IMR-90 (cell line): ENCODE measurements at regions not wholly inside any gene's neighbourhood (a gene's known extent, or its start where the extent isn't known, plus 50 kb on each side); places are given as distances from the start of the nearest gene placed in this dataset.

Experiments used
- ATAC-seq: fragments of 200-7000 bp; cut with Tn5 transposase; 2 replicates; pipeline ENCODE4 v1.9.1; 2020; ENCODE audit warnings: low read depth, mild to moderate bottlenecking, moderate library complexity
- BruUV-seq: library from RNA; stranded (reverse); fragments of 400-500 nt; replicated peaks from 2 replicates; lab custom pipeline; 2021; lab: Mats Ljungman, UMichigan
- CTCF ChIA-PET: fragments of 300-600 bp; formaldehyde crosslinking; extraction: SDS; loops from one replicate; lab custom pipeline; 2021; ENCODE audit warnings: antibody characterized with exemption; lab: Yijun Ruan, JAX
- POLR2A ChIA-PET: fragments of 300-600 bp; sonication (Branson Sonifier 250); formaldehyde crosslinking; loops from one replicate; lab custom pipeline; 2022; ENCODE audit warnings: antibody characterized with exemption; ENCODE audit not compliant: unreplicated experiment; lab: Charles Lee
- DNase-seq: peaks from one replicate; pipeline ENCODE4 v3.0.0; 2013
- H2AFZ ChIP-seq: replicated peaks from 2 replicates; pipeline ENCODE3; 2013; ENCODE audit warnings: low read length, mild to moderate bottlenecking; ENCODE audit not compliant: poor library complexity
- H2AK5ac ChIP-seq: 2 replicates; pipeline ENCODE4 v1.6.1; 2013; ENCODE audit warnings: low read depth, low read length, inconsistent platforms
- H2AK9ac ChIP-seq: replicated peaks from 2 replicates; pipeline ENCODE3; 2013; ENCODE audit warnings: mild to moderate bottlenecking, low read depth, low read length, moderate library complexity; ENCODE audit not compliant: poor library complexity
- H2BK120ac ChIP-seq: 2 replicates; pipeline ENCODE4 v1.6.1; 2013; ENCODE audit warnings: low read depth, low read length, inconsistent platforms
- H2BK15ac ChIP-seq: 3 replicates; pipeline ENCODE4 v1.6.1; 2013; ENCODE audit warnings: low read depth, low read length, inconsistent platforms
- H2BK20ac ChIP-seq: 2 replicates; pipeline ENCODE4 v1.6.1; 2013; ENCODE audit warnings: low read depth, mild to moderate bottlenecking, inconsistent platforms, low read length, moderate library complexity
- H2BK5ac ChIP-seq: 2 replicates; pipeline ENCODE4 v1.6.1; 2013; ENCODE audit warnings: mild to moderate bottlenecking, low read depth, low read length, inconsistent platforms; ENCODE audit not compliant: poor library complexity, severe bottlenecking
- H3K14ac ChIP-seq: replicated peaks from 2 replicates; pipeline ENCODE4 v1.6.1; 2013; ENCODE audit warnings: low read depth, low read length, inconsistent platforms
- H3K18ac ChIP-seq: 2 replicates; pipeline ENCODE4 v1.6.1; 2013; ENCODE audit warnings: low read depth, low read length, control low read depth
- H3K23ac ChIP-seq: 2 replicates; pipeline ENCODE4 v1.6.1; 2013; ENCODE audit warnings: low read depth, low read length, inconsistent platforms
- H3K27ac ChIP-seq: 2 replicates; pipeline ENCODE4 v1.5.1; 2013; ENCODE audit warnings: mild to moderate bottlenecking, control low read depth, low read length; ENCODE audit not compliant: insufficient read depth
- H3K27me3 ChIP-seq: 2 replicates; pipeline ENCODE4 v1.6.1; 2013; ENCODE audit warnings: low read length; ENCODE audit not compliant: control insufficient read depth, insufficient read depth
- H3K36me3 ChIP-seq: 2 replicates; pipeline ENCODE4 v1.6.1; 2013; ENCODE audit warnings: low read length, mixed read lengths; ENCODE audit not compliant: control insufficient read depth, insufficient read depth
- H3K4ac ChIP-seq: 2 replicates; pipeline ENCODE4 v1.6.1; 2013; ENCODE audit warnings: low read depth, low read length, inconsistent platforms
- H3K4me1 ChIP-seq: 2 replicates; pipeline ENCODE4 v1.6.1; 2013; ENCODE audit warnings: low read length, mixed read lengths; ENCODE audit not compliant: control insufficient read depth, insufficient read depth
- H3K4me2 ChIP-seq: 2 replicates; pipeline ENCODE4 v1.6.1; 2013; ENCODE audit warnings: low read depth, mild to moderate bottlenecking, control low read depth, low read length, moderate library complexity
- H3K4me3 ChIP-seq: 2 replicates; pipeline ENCODE4 v1.5.1; 2013; ENCODE audit warnings: low read depth, mild to moderate bottlenecking, control low read depth, low read length, moderate library complexity; ENCODE audit not compliant: insufficient read depth
- H3K56ac ChIP-seq: 2 replicates; pipeline ENCODE4 v1.6.1; 2013; ENCODE audit warnings: low read length, inconsistent platforms; ENCODE audit not compliant: insufficient read depth; ENCODE audit errors: extremely low read depth
- H3K79me1 ChIP-seq, 2 experiments: 2 replicates each; pipeline ENCODE4 v1.6.1; 2013; ENCODE audit warnings: low read length in 2 of 2, inconsistent platforms in 1 of 2, low read depth in 1 of 2
- H3K9ac ChIP-seq: 2 replicates; pipeline ENCODE4 v1.6.1; 2013; ENCODE audit warnings: low read depth, low read length, control low read depth
- H3K9me1 ChIP-seq: 2 replicates; pipeline ENCODE4 v1.6.1; 2013; ENCODE audit warnings: low read length, inconsistent platforms; ENCODE audit not compliant: insufficient read depth
- H3K9me3 ChIP-seq: 2 replicates; pipeline ENCODE4 v1.6.1; 2013; ENCODE audit warnings: low read length; ENCODE audit not compliant: control insufficient read depth, insufficient read depth
- H4K20me1 ChIP-seq: 2 replicates; pipeline ENCODE4 v1.6.1; 2013; ENCODE audit warnings: low read length, inconsistent platforms; ENCODE audit not compliant: insufficient read depth
- H4K5ac ChIP-seq: 2 replicates; pipeline ENCODE4 v1.6.1; 2013; ENCODE audit warnings: mild to moderate bottlenecking, low read depth, low read length, control low read depth
- H4K8ac ChIP-seq, 2 experiments: 2 replicates each; pipeline ENCODE4 v1.6.1; 2013; ENCODE audit warnings: low read depth in 2 of 2, low read length in 2 of 2, control low read depth in 1 of 2, inconsistent platforms in 1 of 2
- H4K91ac ChIP-seq: 2 replicates; pipeline ENCODE4 v1.6.1; 2013; ENCODE audit warnings: low read depth, low read length, inconsistent platforms; ENCODE audit not compliant: insufficient read depth
- BHLHE40 ChIP-seq: fragments of 150-350 bp; IDR thresholded peaks from 2 replicates; pipeline ENCODE4 v1.6.1; 2016; ENCODE audit warnings: mild to moderate bottlenecking, low read depth, low read length
- CEBPB ChIP-seq: IDR thresholded peaks from 2 replicates; pipeline ENCODE4 v1.6.1; 2012; ENCODE audit warnings: low read depth, low read length, improper control_type of control experiment
- CHD1 ChIP-seq: IDR thresholded peaks from 2 replicates; pipeline ENCODE4 v1.6.1; 2012; ENCODE audit warnings: low read depth, low read length, improper control_type of control experiment
- ELK1 ChIP-seq: fragments of 150-350 bp; IDR thresholded peaks from 2 replicates; pipeline ENCODE4 v1.6.1; 2016; ENCODE audit warnings: low read depth, mild to moderate bottlenecking, low read length, moderate library complexity, borderline replicate concordance
- FOS ChIP-seq: fragments of 150-350 bp; IDR thresholded peaks from 2 replicates; pipeline ENCODE4 v1.6.1; 2016; ENCODE audit warnings: low read depth, low read length
- MAFK ChIP-seq: IDR thresholded peaks from 2 replicates; pipeline ENCODE4 v1.6.1; 2012; ENCODE audit warnings: low read depth, low read length, improper control_type of control experiment
- MAZ ChIP-seq: IDR thresholded peaks from 2 replicates; pipeline ENCODE4 v1.6.1; 2012; ENCODE audit warnings: low read depth, mild to moderate bottlenecking, low read length, improper control_type of control experiment, moderate library complexity, borderline replicate concordance
- MXI1 ChIP-seq: IDR thresholded peaks from 2 replicates; pipeline ENCODE4 v1.6.1; 2012; ENCODE audit warnings: low read depth, mild to moderate bottlenecking, low read length, moderate library complexity, borderline replicate concordance
- NFE2L2 ChIP-seq: fragments of 150-350 bp; IDR thresholded peaks from 2 replicates; pipeline ENCODE4 v1.6.1; 2016; ENCODE audit warnings: low read depth, mild to moderate bottlenecking, low read length
- POLR2A ChIP-seq: IDR thresholded peaks from 2 replicates; pipeline ENCODE4 v1.6.1; 2012; ENCODE audit warnings: mild to moderate bottlenecking, low read depth, low read length
- RAD21 ChIP-seq: IDR thresholded peaks from 2 replicates; pipeline ENCODE4 v1.6.1; 2012; ENCODE audit warnings: low read length, improper control_type of control experiment
- RCOR1 ChIP-seq: IDR thresholded peaks from 2 replicates; pipeline ENCODE4 v1.6.1; 2012; ENCODE audit warnings: mild to moderate bottlenecking, low read length, improper control_type of control experiment; ENCODE audit not compliant: insufficient replicate concordance
- RFX5 ChIP-seq: IDR thresholded peaks from 2 replicates; pipeline ENCODE4 v1.8.0; 2012; ENCODE audit warnings: low read depth, mild to moderate bottlenecking, low read length, moderate library complexity
- SMC3 ChIP-seq: fragments of 150-350 bp; IDR thresholded peaks from 2 replicates; pipeline ENCODE4 v1.6.1; 2016; ENCODE audit warnings: low read depth, mild to moderate bottlenecking, antibody characterized with exemption, low read length, moderate library complexity
- WGBS, 2 experiments: methylation state at CpG; one replicate each; pipeline versions ENCODE4 v1.1.5 to v1.1.7; 2013; ENCODE audit warnings: missing lambda C conversion rate in 2 of 2; ENCODE audit not compliant: insufficient read length in 1 of 2; ENCODE audit errors: extremely low coverage in 2 of 2; 5-methylcytosine and 5-hydroxymethylcytosine counted together
- dilution Hi-C: fragments of 300-500 bp; cut with HindIII; formaldehyde crosslinking; loops from one replicate; pipeline ENCODE4 v1.14.3; 2018; ENCODE audit warnings: low sequenced_read_pairs; ENCODE audit not compliant: unreplicated experiment
- in situ Hi-C: fragments of 300-500 bp; cut with MboI; formaldehyde crosslinking; loops from 3 replicates; pipeline ENCODE4 v1.14.3; 2019; ENCODE audit warnings: low sequenced_read_pairs, inconsistent platforms, mixed read lengths
- intact Hi-C: fragments of 100-400 bp; cut with micrococcal nuclease; formaldehyde crosslinking; loops from 2 replicates; pipeline ENCODE4 v1.10.0; 2022
- TF ChIP-seq, protein P1 (sequence below): fragments of 150-350 bp; IDR thresholded peaks from 2 replicates; pipeline ENCODE4 v1.6.1; 2017; ENCODE audit warnings: mild to moderate bottlenecking, antibody characterized with exemption, low read length, low read depth
- TF ChIP-seq, protein P2 (sequence below): conservative IDR thresholded peaks from 2 replicates; pipeline ENCODE4 v1.5.1; 2012; ENCODE audit warnings: mild to moderate bottlenecking, low read depth, low read length, improper control_type of control experiment

- POLR2A ChIA-PET: no interaction called here
Measured at GRCh38 chr6:169384291-169384690, 130.6 kb upstream of the THBS2 start.

More at GRCh38 chr6:169384291-169384690, 130.6 kb upstream of the THBS2 start:
- no peak overlapping the region for H4K8ac ChIP-seq
- H2AK5ac ChIP-seq: no peak overlapping the region; the same call in 1 of the 2 replicates
- H2AFZ ChIP-seq: no peak overlapping the region
- no peak overlapping the region for H3K18ac ChIP-seq
- in situ Hi-C loops: no loop called here
- H3K23ac ChIP-seq: no peak overlapping the region
- H2BK20ac ChIP-seq: no peak overlapping the region
- H3K27ac ChIP-seq: no peak overlapping the region
- peaks cover 2% of the 10 kb centered on the region; the same call in 1 of the 2 replicates for H3K4me1 ChIP-seq
- no peak overlapping the region for H2BK5ac ChIP-seq
- peaks cover 2% of the 10 kb centered on the region; the same call in 1 of the 2 replicates for H3K27me3 ChIP-seq
- no peaks in the 10 kb centered on the region for H3K79me1 ChIP-seq
- no peaks in the 10 kb centered on the region for H3K36me3 ChIP-seq
- no peak overlapping the region for H3K4me3 ChIP-seq
- dilution Hi-C loops: no loop called here
- no peak overlapping the region for H3K4me2 ChIP-seq
- no peak overlapping the region for H2AK9ac ChIP-seq
- 53% methylated on average over 3 of the region's 7 CpGs; no CpG with 5 or more reads in 1 of the 2 experiments for WGBS, 2 experiments
- peaks cover 6% of the 10 kb centered on the region; the same call in 1 of the 2 replicates for H3K9me1 ChIP-seq
- H4K20me1 ChIP-seq: no peaks in the 10 kb centered on the region
- no peak overlapping the region for H2BK120ac ChIP-seq
- no peak for TF ChIP-seq POLR2A
- TF ChIP-seq, protein P1, sequence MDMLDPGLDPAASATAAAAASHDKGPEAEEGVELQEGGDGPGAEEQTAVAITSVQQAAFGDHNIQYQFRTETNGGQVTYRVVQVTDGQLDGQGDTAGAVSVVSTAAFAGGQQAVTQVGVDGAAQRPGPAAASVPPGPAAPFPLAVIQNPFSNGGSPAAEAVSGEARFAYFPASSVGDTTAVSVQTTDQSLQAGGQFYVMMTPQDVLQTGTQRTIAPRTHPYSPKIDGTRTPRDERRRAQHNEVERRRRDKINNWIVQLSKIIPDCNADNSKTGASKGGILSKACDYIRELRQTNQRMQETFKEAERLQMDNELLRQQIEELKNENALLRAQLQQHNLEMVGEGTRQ: no peak
- no peak for TF ChIP-seq NFE2L2
- TF ChIP-seq BHLHE40: no peak
- no peak for TF ChIP-seq FOS
- TF ChIP-seq SMC3: no peak
- TF ChIP-seq ELK1: no peak
- no peak for TF ChIP-seq MAZ
- no peak for TF ChIP-seq MXI1
- TF ChIP-seq RCOR1: no peak
- TF ChIP-seq MAFK: no peak
- no peak for TF ChIP-seq CEBPB
- no peak for TF ChIP-seq CHD1
- no peak for TF ChIP-seq RAD21
- TF ChIP-seq, protein P2, sequence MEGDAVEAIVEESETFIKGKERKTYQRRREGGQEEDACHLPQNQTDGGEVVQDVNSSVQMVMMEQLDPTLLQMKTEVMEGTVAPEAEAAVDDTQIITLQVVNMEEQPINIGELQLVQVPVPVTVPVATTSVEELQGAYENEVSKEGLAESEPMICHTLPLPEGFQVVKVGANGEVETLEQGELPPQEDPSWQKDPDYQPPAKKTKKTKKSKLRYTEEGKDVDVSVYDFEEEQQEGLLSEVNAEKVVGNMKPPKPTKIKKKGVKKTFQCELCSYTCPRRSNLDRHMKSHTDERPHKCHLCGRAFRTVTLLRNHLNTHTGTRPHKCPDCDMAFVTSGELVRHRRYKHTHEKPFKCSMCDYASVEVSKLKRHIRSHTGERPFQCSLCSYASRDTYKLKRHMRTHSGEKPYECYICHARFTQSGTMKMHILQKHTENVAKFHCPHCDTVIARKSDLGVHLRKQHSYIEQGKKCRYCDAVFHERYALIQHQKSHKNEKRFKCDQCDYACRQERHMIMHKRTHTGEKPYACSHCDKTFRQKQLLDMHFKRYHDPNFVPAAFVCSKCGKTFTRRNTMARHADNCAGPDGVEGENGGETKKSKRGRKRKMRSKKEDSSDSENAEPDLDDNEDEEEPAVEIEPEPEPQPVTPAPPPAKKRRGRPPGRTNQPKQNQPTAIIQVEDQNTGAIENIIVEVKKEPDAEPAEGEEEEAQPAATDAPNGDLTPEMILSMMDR: no peak
- no peak for TF ChIP-seq RFX5
- H4K91ac ChIP-seq: no peak overlapping the region
- intact Hi-C loops: no loop called here
- H3K9ac ChIP-seq: no peak overlapping the region
- H3K9me3 ChIP-seq: no peaks in the 10 kb centered on the region
- no peak for DNase-seq
- no peak for ATAC-seq
- CTCF ChIA-PET: no interaction called here
- H3K56ac ChIP-seq: no peak overlapping the region
- no peak overlapping the region for H2BK15ac ChIP-seq
- no peak overlapping the region for H4K5ac ChIP-seq
- H3K14ac ChIP-seq: no peak overlapping the region
- no peak overlapping the region for H3K4ac ChIP-seq
- no TSS peak for BruUV-seq
